ENCODE measurements at regions not wholly inside any gene's neighbourhood (a gene's known extent, or its start where the extent isn't known, plus 50 kb on each side); places are given as distances from the start of the nearest gene placed in this dataset.

DNA sequence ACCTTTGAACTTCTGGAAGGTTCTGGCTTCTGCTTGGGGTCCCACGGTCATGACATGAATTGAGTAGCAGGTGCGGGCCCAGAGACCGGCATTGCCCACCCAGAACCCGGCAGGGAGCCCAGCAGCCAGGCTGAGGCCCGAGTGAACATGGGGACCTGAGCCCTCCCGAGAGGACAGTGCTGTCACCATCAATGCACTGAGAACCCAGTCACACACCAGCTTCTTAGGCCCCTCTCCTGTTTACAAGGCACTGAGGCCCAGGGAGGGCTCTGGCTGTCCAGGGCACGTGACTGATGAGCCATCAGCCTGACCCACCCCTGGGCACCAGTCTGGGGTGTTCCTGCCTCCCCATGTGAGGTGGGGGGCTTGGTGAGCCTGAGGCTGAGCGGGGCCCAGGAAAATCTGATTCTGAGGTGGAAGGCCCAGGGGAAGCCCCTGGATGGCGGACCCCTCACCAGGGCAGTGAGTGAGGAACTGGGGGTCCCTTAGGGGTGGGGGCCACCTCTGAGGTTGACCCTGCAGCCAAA, 60.3 kb upstream of the RNU6ATAC start:
- peaks cover 0 to 63% of the 10 kb centered on the region in 2 donors for H3K27me3 ChIP-seq
- H3K27ac ChIP-seq: no peak overlapping the region
- H3K4me1 ChIP-seq: peaks cover 0 to 4% (median 0%) of the 10 kb centered on the region in 4 donors
- no peaks in the 10 kb centered on the region for H3K9me3 ChIP-seq
- no peak overlapping the region for H3K4me3 ChIP-seq
- TF ChIP-seq CTCF (IDR thresholded peaks at IDR 0.05): no peak
- no peaks in the 10 kb centered on the region for H3K36me3 ChIP-seq
- intact Hi-C loops (cut with DNase I; ENCODE audit: low total_unique reads): no loop called here
- DNase-seq: no peak

DNA sequence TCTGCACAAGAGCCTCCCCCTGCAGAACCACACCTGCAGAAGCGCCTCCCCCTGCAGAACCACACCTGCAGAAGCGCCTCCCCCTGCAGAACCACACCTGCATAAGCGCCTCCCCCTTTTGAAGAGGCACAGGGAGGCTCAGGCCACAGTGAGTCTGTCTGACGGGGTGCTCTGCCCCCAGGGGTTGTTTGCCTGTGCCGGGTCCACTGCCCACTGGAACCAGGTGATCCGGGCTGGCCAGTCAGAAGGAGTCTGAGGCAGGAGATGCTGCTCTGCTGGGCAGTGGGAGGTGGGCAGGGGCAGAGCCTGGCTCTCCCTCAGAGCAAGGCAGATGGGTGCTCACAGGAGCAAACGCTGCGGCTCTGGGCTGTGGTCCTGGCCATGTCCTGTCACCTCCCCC, 60.8 kb upstream of the RNU6ATAC start:
- H3K27ac ChIP-seq: no peak overlapping the region
- no peak for DNase-seq
- peaks cover 0 to 4% (median under 1%) of the 10 kb centered on the region in 4 donors for H3K4me1 ChIP-seq
- H3K9me3 ChIP-seq: no peaks in the 10 kb centered on the region
- intact Hi-C loops (cut with DNase I; ENCODE audit: low total_unique reads): no loop called here
- H3K36me3 ChIP-seq: no peaks in the 10 kb centered on the region
- no peak overlapping the region for H3K4me3 ChIP-seq
- TF ChIP-seq CTCF (IDR thresholded peaks at IDR 0.05): no peak
- peaks cover 0 to 67% of the 10 kb centered on the region in 2 donors for H3K27me3 ChIP-seq

- no peak overlapping the region for H3K27ac ChIP-seq
- TF ChIP-seq CTCF (IDR thresholded peaks at IDR 0.05): no peak
- intact Hi-C loops (cut with DNase I; ENCODE audit: low total_unique reads): no loop called here
- H3K4me1 ChIP-seq: peaks cover 0 to 8% (median 4%) of the 10 kb centered on the region in 4 donors
- H3K27me3 ChIP-seq: peaks cover 0 to 70% of the 10 kb centered on the region in 2 donors
- no peak for DNase-seq
- no peaks in the 10 kb centered on the region for H3K9me3 ChIP-seq
- no peaks in the 10 kb centered on the region for H3K36me3 ChIP-seq
- no peak overlapping the region for H3K4me3 ChIP-seq
Measured at GRCh38 chr9:134225816-134226215, 61.5 kb upstream of the RNU6ATAC start.

GRCh38 chr9:134226221-134226930, 62.0 kb upstream of the RNU6ATAC start:
- DNase-seq: no peak
- TF ChIP-seq CTCF (IDR thresholded peaks at IDR 0.05): no peak
- H3K27ac ChIP-seq: no peak overlapping the region
- H3K36me3 ChIP-seq: no peaks in the 10 kb centered on the region
- peaks cover 0 to 14% (median 6%) of the 10 kb centered on the region in 4 donors for H3K4me1 ChIP-seq
- H3K4me3 ChIP-seq: no peak overlapping the region
- intact Hi-C loops (cut with DNase I; ENCODE audit: low total_unique reads): no loop called here
- no peaks in the 10 kb centered on the region for H3K9me3 ChIP-seq
- H3K27me3 ChIP-seq: peaks cover 0 to 70% of the 10 kb centered on the region in 2 donors

GRCh38 chr9:134227451-134228411, 63.4 kb upstream of the RNU6ATAC start:
- no peak for TF ChIP-seq CTCF (IDR thresholded peaks at IDR 0.05)
- H3K27me3 ChIP-seq: peaks cover 0 to 66% of the 10 kb centered on the region in 2 donors
- intact Hi-C loops (cut with DNase I; ENCODE audit: low total_unique reads): no loop called here
- no peak for DNase-seq
- no peak overlapping the region for H3K4me3 ChIP-seq
- no peaks in the 10 kb centered on the region for H3K9me3 ChIP-seq
- H3K4me1 ChIP-seq: peaks cover 0 to 20% (median 8%) of the 10 kb centered on the region in 4 donors
- no peak overlapping the region for H3K27ac ChIP-seq
- no peaks in the 10 kb centered on the region for H3K36me3 ChIP-seq
